ENCODE measurements at regions not wholly inside any gene's neighbourhood (a gene's known extent, or its start where the extent isn't known, plus 50 kb on each side); places are given as distances from the start of the nearest gene placed in this dataset.

GRCh38 chr6:16912756-16913155, 151.5 kb upstream of the ATXN1 start:
- TF ChIP-seq CTCF (conservative IDR thresholded peaks at IDR 0.05; ENCODE audit: low read depth in 2 of 2) (no peak), POLR2AphosphoS5 (IDR thresholded peaks at IDR 0.05; ENCODE audit: low read depth) (no peak), EZH2phosphoT487 (IDR thresholded peaks at IDR 0.05; ENCODE audit: unreplicated experiment) (no peak), EZH2 (IDR thresholded peaks at IDR 0.05; ENCODE audit: low read depth, unreplicated experiment) (no peak), REST (IDR thresholded peaks at IDR 0.05; ENCODE audit: unreplicated experiment) (no peak), JUNB (IDR thresholded peaks at IDR 0.05; ENCODE audit: unreplicated experiment) (no peak), ETS1 (IDR thresholded peaks at IDR 0.05) (no peak), NANOG (IDR thresholded peaks at IDR 0.05; ENCODE audit: borderline replicate concordance) (no peak), ZNF462 (CRISPR knock-in tag; IDR thresholded peaks at IDR 0.05) (no peak), STAT1 (IDR thresholded peaks at IDR 0.05; ENCODE audit: unreplicated experiment) (no peak)

All from GM23338 (cell line).